ENCODE measurements at regions not wholly inside any gene's neighbourhood (a gene's known extent, or its start where the extent isn't known, plus 50 kb on each side); places are given as distances from the start of the nearest gene placed in this dataset.

DNA sequence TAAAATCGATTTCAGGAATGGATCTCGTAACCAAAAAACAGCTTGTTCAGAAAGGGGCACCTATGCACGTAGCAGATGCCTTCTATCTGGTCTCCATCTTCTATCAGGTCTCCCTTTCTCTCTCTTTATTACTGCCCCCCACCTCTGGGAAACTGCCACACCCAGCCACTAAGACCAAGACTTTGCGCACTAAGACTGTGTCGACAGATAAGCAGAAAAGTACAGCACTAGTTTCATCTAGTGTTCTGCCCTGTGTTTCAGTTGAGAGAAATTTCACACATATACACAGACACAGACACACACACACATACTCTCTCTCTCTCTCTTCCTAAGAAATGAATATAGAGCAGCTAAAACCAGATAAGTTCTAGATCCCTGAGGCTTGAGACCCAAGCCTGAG lies 210.1 kb upstream of the MAP3K1 start:
- Histone ChIP-seq H4K20me1 (ENCODE audit: insufficient read depth, low read length, poor library complexity, severe bottlenecking) (no peaks in the 10 kb centered on the region), H3K4me3 (ENCODE audit: low read length, poor library complexity, severe bottlenecking) (no peak overlapping the region), H3K27me3 (ENCODE audit: insufficient read depth, low read length, poor library complexity, severe bottlenecking) (no peaks in the 10 kb centered on the region), H3K79me2 (ENCODE audit: insufficient read depth, low read length) (no peaks in the 10 kb centered on the region), H2AFZ (ENCODE audit: low read length) (no peak overlapping the region), H3K9me3 (ENCODE audit: insufficient read depth, low read depth, low read length) (no peaks in the 10 kb centered on the region), H3K9ac (ENCODE audit: low read depth, low read length, poor library complexity, severe bottlenecking) (no peak overlapping the region), H3K9me2 (replicated peaks; ENCODE audit: low read depth, low read length) (no peaks in the 10 kb centered on the region), H3K36me3 (ENCODE audit: insufficient read depth, low read length) (no peaks in the 10 kb centered on the region), H3K4me1 (ENCODE audit: insufficient read depth, low read length, poor library complexity, severe bottlenecking) (peaks cover 16% of the 10 kb centered on the region), H3K4me2 (ENCODE audit: low read depth, low read length, poor library complexity, severe bottlenecking) (no peak overlapping the region), H3F3A (ENCODE audit: low read depth) (no peaks in the 10 kb centered on the region)
- no peak for TF ChIP-seq CTCF (conservative IDR thresholded peaks at IDR 0.05; ENCODE audit: low read length)

GRCh38 chr5:56601641-56602071 lies 213.7 kb upstream of the MAP3K1 start:
- Histone ChIP-seq H3K36me3 (ENCODE audit: insufficient read depth, low read length) (no peaks in the 10 kb centered on the region), H3K9me2 (replicated peaks; ENCODE audit: low read depth, low read length) (no peaks in the 10 kb centered on the region), H4K20me1 (ENCODE audit: insufficient read depth, low read length, poor library complexity, severe bottlenecking) (no peaks in the 10 kb centered on the region), H3K79me2 (ENCODE audit: insufficient read depth, low read length) (no peaks in the 10 kb centered on the region), H3K9me3 (ENCODE audit: insufficient read depth, low read depth, low read length) (no peaks in the 10 kb centered on the region), H3K9ac (ENCODE audit: low read depth, low read length, poor library complexity, severe bottlenecking) (no peak overlapping the region), H2AFZ (ENCODE audit: low read length) (no peak overlapping the region), H3K4me1 (ENCODE audit: insufficient read depth, low read length, poor library complexity, severe bottlenecking) (peaks cover 7% of the 10 kb centered on the region), H3K27me3 (ENCODE audit: insufficient read depth, low read length, poor library complexity, severe bottlenecking) (no peaks in the 10 kb centered on the region), H3F3A (ENCODE audit: low read depth) (no peaks in the 10 kb centered on the region), H3K4me3 (ENCODE audit: low read length, poor library complexity, severe bottlenecking) (no peak overlapping the region), H3K4me2 (ENCODE audit: low read depth, low read length, poor library complexity, severe bottlenecking) (no peak overlapping the region)
- TF ChIP-seq EZH2phosphoT487 (IDR thresholded peaks at IDR 0.05; ENCODE audit: borderline replicate concordance) (no peak), CTCF (conservative IDR thresholded peaks at IDR 0.05; ENCODE audit: low read length) (no peak)

GRCh38 chr5:56598941-56599340 lies 216.4 kb upstream of the MAP3K1 start:
- Histone ChIP-seq H3F3A (ENCODE audit: low read depth) (no peaks in the 10 kb centered on the region), H3K9me3 (ENCODE audit: insufficient read depth, low read depth, low read length) (no peaks in the 10 kb centered on the region), H3K9me2 (replicated peaks; ENCODE audit: low read depth, low read length) (no peaks in the 10 kb centered on the region), H3K4me2 (ENCODE audit: low read depth, low read length, poor library complexity, severe bottlenecking) (no peak overlapping the region), H3K27me3 (ENCODE audit: insufficient read depth, low read length, poor library complexity, severe bottlenecking) (no peaks in the 10 kb centered on the region), H3K4me1 (ENCODE audit: insufficient read depth, low read length, poor library complexity, severe bottlenecking) (peaks cover 17% of the 10 kb centered on the region), H4K20me1 (ENCODE audit: insufficient read depth, low read length, poor library complexity, severe bottlenecking) (no peaks in the 10 kb centered on the region), H3K4me3 (ENCODE audit: low read length, poor library complexity, severe bottlenecking) (no peak overlapping the region), H2AFZ (ENCODE audit: low read length) (no peak overlapping the region), H3K36me3 (ENCODE audit: insufficient read depth, low read length) (no peaks in the 10 kb centered on the region), H3K9ac (ENCODE audit: low read depth, low read length, poor library complexity, severe bottlenecking) (no peak overlapping the region), H3K79me2 (ENCODE audit: insufficient read depth, low read length) (no peaks in the 10 kb centered on the region)
- TF ChIP-seq CTCF (conservative IDR thresholded peaks at IDR 0.05; ENCODE audit: low read length): no peak
- TF ChIP-seq EZH2phosphoT487 (IDR thresholded peaks at IDR 0.05; ENCODE audit: borderline replicate concordance): no peak

Measured in Loucy (cell line).